ENCODE measurements at regions not wholly inside any gene's neighbourhood (a gene's known extent, or its start where the extent isn't known, plus 50 kb on each side); places are given as distances from the start of the nearest gene placed in this dataset.
"Not testable (repeated sequence)": the region's sequence is repeated elsewhere in the genome, so short reads cannot be mapped to it uniquely, and the experiment has no call there.

DNA sequence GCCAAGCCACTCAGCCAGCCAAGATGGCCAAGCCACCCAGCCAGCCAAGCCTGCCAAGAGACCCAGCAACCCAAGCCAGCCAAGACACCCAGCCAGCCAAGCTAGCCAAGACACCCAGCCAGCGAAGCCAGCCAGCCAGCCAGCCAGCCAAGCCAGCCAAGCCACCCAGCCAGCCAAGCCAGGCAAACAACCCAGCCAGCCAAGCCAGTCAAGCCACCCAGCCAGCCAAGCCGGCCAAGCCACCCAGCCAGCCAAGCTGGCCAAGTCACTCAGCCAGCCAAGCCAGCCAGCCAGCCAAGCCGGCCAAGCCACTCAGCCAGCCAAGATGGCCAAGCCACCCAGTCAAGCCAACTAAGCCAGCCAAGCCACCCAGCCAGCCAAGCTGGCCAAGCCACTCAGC is 337.5 kb upstream of the PLGLB2 start:
- not testable (repeated sequence) for DNase-seq (ENCODE audit: low spot score)

DNA sequence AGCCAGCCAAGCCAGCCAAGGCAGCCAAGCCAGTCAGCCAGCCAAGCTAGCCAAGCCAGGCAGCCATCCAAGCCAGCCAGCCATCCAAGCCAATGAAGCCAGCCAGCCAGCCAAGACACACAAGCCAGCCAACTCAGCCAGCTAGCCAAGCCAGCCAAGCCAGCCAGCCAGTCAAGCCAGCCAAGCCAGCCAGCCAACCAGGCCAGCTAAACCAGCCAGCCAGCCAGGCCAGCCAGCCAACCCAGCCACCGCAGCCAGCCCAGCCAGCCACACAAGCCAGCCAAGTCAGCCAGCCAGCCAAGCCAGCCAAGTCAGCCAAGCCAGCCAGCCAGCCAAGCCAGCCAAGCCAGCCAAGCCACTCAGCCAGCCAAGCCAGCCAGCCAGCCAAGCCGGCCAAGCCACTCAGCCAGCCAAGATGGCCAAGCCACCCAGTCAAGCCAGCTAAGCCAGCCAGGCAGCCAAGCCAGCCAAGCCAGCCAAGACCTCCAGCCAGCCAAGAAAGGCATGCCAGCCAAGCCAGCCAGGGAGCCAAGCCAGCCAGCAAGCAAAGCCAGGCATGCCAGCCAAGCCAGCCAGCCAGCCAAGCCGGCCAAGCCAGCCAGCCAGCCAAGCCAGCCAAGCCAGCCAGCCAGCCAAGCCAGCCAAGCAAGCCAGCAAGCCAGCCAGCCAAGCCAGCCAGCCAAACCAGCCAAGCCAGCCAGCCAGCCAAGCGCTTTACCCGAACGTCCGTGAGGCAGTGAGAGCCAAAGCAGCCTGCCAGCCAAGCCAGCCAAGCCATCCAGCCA is 335.7 kb upstream of the PLGLB2 start:
- DNase-seq (ENCODE audit: low spot score), result not testable (repeated sequence)

DNA sequence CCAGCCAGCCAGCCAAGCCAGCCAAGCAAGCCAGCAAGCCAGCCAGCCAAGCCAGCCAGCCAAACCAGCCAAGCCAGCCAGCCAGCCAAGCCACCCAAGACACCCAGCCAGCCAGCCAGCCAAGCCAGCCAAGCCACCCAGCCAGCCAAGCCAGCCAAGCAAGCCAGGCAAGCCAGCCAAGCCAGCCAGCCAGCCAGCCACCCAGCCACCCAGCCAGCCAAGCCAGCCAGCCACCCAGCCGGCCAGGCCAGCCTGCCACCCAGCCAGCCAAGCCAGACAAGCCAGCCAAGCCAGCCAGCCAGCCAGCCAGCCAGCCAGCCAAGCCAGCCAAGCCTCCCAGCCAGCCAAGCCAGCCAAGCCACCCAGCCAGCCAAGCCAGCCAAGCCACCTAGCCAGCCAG is 333.6 kb upstream of the PLGLB2 start:
- DNase-seq (ENCODE audit: low spot score), result not testable (repeated sequence)

DNA sequence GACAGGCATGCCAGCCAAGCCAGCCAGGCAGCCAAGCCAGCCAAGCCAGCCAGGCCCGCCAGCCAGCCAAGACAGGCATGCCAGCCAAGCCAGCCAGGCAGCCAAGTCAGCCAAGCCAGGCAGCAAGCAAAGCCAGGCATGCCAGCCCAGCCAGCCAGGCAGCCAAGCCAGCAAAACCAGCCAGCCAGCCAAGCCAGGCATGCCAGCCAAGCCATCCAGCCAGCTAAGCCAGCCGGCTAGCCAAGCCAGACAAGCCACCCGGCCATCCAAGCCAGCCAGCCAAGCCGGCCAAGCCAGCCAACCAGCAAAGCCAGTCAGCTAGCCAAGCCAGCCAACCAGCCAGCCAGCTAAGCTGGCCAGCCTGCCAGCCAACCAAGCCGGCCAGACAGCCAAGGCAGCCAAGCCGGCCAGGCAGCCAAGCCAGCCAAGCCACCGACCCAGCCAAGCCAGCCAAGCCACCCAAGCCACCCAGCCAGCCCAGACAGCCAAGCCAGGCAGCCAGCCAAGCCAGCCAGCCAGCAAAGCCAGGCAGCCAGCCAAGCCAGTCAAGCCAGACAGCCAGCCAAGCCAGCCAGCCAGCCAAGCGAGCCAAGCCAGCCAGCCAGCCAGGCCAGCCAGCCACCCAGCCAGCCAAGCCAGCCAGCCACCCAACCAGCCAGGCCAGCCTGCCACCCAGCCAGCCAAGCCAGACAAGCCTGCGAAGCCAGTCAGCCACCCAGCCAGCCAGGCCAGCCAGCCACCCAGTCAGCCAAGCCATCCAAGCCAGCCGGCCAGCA is 332.9 kb upstream of the PLGLB2 start:
- DNase-seq (ENCODE audit: low spot score), result not testable (repeated sequence)

DNA sequence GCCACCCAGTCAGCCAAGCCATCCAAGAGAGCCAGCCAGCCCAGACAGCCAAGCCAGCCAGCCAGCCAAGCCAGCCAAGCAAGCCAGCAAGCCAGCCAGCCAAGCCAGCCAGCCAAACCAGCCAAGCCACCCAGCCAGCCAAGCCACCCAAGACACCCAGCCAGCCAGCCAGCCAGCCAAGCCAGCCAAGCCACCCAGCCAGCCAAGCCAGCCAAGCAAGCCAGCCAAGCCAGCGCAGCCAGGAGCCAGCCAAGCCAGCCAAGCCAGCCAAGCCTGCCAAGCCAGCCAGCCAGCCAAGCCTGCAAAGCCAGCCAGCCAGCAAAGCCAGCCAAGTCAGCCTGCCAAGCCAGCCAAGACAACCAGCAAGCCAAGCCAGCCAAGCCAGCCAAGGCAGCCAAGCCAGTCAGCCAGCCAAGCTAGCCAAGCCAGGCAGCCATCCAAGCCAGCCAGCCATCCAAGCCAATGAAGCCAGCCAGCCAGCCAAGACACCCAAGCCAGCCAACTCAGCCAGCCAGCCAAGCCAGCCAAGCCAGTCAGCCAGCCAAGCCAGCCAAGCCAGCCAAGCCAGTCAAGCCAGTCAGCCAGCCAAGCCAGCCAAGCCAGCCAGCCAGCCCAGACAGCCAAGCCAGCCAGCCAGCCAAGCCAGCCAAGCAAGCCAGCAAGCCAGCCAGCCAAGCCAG is 332.2 kb upstream of the PLGLB2 start:
- DNase-seq (ENCODE audit: low spot score), result not testable (repeated sequence)

DNA sequence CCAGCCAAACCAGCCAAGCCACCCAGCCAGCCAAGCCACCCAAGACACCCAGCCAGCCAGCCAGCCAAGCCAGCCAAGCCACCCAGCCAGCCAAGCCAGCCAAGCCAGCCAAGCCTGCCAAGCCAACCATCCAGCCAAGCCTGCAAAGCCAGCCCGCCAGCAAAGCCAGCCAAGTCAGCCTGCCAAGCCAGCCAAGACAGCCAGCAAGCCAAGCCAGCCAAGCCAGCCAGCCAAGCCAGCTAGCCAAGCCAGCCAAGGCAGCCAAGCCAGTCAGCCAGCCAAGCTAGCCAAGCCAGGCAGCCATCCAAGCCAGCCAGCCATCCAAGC is 331.7 kb upstream of the PLGLB2 start:
- not testable (repeated sequence) for DNase-seq (ENCODE audit: low spot score)

DNA sequence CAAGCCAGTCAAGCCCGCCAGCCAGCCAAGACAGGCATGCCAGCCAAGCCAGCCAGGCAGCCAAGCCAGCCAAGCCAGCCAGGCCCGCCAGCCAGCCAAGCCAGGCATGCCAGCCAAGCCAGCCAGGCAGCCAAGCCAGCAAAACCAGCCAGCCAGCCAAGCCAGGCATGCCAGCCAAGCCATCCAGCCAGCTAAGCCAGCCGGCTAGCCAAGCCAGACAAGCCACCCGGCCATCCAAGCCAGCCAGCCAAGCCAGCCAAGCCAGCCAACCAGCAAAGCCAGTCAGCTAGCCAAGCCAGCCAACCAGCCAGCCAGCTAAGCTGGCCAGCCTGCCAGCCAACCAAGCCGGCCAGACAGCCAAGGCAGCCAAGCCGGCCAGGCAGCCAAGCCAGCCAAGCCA is 330.7 kb upstream of the PLGLB2 start:
- not testable (repeated sequence) for DNase-seq (ENCODE audit: low spot score)

DNA sequence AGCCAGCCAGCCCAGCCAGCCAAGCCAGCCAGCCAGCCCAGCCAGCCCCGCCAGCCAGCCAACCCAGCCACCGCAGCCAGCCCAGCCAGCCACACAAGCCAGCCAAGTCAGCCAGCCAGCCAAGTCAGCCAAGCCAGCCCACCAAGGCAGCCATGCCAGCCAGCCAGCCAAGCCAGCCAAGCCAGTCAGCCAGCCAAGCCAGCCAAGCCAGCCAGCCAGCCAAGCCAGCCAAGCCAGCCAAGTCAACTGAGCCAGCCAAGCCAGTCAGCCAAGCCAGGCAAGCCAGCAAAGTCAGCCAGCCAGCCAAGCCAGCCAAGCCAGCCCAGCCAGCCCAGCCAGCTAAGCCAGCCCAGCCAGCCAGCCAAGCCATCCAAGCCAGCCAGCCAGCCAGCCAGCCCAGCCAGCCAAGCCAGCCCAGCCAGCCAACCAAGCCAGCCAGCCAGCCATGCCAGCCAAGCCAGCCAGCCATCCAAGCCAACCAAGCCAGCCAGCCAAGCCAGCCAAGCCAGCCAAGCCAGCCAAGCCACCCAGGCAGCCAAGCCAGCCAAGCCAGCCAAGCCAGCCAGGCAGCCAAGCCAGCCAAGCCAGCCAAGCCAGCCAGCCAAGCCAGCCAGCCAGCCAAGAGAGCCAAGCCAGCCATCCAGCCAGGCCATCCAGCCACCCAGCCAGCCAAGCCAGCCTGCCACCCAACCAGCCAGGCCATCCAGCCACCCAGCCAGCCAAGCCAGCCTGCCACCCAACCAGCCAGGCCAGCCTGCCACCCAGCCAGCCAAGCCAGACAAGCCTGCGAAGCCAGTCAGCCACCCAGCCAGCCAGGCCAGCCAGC is 329.9 kb upstream of the PLGLB2 start:
- not testable (repeated sequence) for DNase-seq (ENCODE audit: low spot score)

DNA sequence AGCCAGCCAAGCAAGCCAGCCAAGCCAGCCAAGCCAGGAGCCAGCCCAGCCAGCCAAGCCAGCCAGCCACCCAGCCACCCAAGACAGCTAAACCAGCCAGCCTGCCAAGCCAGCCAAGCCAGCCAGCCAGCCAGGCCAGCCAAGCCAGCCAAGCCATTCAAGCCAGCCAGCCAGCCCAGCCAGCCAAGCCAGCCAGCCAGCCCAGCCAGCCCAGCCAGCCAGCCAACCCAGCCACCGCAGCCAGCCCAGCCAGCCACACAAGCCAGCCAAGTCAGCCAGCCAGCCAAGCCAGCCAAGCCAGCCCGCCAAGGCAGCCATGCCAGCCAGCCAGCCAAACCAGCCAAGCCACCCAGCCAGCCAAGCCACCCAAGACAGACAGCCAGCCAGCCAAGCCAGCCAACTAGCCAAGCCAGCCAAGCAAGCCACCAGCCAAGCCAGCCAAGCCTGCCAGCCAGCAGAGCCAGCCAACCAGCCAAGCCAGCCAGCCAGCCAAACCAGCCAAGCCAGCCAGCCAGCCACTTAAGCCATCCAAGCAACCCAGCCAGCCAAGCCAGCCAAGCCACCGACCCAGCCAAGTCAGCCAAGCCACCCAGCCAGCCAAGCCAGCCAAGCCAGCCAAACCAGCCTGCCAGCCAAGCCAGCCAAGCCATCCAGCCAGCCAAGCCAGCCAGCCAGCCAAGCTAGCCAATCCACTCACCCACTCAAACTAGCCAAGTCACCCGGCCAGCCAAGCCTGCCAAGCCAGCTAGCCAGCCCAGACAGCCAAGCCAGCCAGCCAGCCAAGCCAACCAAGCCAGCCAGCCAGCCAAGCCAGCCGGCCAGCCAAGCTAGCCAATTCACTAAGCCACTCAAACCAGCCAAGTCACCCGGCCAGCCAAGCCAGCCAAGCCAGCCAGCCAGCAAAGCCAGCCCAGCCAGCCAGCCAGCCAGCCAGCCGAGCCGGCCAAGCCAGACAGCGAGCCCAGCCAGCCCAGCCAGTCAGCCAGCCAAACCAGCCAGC is 328.8 kb upstream of the PLGLB2 start:
- DNase-seq (ENCODE audit: low spot score), result not testable (repeated sequence)

DNA sequence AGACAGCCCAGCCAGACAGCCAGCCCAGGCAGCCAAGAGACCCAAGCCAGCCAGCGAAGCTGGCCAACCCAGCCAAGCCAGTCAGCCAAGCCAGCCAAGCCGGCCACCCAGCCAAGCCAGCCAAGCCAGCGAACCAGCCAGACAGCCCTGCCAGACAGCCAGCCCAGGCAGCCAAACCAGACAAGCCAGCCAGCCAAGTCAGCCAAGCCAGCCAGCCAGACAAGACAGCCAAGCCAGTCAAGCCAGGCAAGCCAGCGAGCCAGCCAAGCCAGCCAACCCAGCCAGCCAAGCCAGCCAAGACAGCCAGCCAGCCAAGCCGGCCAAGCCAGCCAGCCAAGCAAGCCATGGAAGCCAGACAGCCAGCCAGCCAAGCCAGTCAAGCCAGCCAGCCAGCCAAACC is 327.9 kb upstream of the PLGLB2 start:
- DNase-seq (ENCODE audit: low spot score), result not testable (repeated sequence)

DNA sequence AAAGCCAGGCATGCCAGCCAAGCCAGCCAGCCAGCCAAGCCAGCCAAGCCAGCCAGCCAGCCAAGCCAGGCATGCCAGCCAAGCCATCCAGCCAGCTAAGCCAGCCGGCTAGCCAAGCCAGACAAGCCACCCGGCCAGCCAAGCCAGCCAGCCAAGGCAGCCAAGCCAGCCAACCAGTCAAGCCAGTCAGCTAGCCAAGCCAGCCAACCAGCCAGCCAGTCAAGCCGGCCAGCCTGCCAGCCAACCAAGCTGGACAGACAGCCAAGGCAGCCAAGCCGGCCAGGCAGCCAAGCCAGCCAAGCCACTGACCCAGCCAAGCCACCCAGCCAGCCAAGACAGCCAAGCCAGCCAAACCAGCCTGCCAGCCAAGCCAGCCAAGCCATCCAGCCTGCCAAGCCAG is 326.9 kb upstream of the PLGLB2 start:
- DNase-seq (ENCODE audit: low spot score), result not testable (repeated sequence)

DNA sequence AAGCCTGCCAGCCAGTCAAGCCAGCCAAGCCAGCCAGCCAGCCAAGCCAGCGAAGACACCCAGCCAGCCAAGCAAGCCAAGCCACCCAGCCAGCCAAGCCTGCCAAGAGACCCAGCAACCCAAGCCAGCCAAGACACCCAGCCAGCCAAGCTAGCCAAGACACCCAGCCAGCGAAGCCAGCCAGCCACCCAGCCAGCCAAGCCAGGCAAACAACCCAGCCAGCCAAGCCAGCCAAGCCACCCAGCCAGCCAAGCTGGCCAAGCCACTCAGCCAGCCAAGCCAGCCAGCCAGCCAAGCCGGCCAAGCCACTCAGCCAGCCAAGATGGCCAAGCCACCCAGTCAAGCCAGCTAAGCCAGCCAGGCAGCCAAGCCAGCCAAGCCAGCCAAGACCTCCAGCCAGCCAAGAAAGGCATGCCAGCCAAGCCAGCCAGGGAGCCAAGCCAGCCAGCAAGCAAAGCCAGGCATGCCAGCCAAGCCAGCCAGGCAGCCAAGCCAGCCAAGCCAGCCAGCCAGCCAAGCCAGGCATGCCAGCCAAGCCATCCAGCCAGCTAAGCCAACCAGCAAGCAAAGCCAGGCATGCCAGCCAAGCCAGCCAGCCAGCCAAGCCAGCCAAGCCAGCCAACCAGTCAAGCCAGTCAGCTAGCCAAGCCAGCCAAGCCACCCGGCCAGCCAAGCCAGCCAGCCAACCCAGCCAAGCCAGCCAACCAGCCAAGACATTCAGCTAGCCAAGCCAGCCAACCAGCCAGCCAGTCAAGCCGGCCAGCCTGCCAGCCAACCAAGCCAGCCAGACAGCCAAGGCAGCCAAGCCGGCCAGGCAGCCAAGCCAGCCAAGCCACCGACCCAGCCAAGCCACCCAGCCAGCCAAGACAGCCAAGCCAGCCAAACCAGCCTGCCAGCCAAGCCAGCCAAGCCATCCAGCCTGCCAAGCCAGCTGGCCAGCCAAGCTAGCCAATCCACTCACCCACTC is 323.8 kb upstream of the PLGLB2 start:
- not testable (repeated sequence) for DNase-seq (ENCODE audit: low spot score)

DNA sequence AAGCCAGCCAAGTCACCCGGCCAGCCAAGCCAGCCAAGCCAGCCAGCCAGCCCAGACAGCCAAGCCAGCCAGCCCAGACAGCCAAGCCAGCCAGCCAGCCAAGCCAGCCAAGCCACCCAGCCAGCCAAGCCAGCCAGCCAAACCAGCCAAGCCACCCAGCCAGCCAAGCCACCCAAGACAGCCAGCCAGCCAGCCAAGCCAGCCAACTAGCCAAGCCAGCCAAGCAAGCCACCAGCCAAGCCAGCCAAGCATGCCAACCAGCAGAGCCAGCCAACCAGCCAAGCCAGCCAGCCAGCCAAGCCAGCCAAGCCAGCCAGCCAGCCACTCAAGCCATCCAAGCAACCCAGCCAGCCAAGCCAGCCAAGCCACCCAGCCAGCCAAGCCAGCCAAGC is 323.1 kb upstream of the PLGLB2 start:
- not testable (repeated sequence) for DNase-seq (ENCODE audit: low spot score)

DNA sequence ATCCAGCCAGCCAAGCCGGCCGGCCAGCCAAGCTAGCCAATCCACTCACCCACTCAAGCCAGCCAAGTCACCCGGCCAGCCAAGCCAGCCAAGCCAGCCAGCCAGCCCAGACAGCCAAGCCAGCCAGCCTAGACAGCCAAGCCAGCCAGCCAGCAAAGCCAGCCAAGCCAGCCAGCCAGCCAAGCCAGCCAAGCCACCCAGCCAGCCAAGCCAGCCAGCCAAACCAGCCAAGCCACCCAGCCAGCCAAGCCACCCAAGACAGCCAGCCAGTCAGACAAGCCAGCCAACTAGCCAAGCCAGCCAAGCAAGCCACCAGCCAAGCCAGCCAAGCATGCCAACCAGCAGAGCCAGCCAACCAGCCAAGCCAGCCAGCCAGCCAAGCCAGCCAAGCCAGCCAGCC is 322.7 kb upstream of the PLGLB2 start:
- not testable (repeated sequence) for DNase-seq (ENCODE audit: low spot score)

DNA sequence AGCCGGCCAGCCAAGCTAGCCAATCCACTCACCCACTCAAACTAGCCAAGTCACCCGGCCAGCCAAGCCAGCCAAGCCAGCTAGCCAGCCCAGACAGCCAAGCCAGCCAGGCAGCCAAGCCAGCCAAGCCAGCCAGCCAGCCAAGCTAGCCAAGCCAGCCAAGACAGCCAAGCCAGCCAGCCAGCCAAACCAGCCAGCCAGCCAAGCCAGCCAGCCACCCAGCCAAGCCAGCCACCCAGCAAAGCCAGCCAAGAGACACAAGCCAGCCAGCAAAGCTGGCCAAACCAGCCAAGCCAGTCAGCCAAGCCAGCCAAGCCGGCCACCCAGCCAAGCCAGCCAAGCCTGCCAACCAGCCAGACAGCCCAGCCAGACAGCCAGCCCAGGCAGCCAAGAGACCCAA is 322.2 kb upstream of the PLGLB2 start:
- not testable (repeated sequence) for DNase-seq (ENCODE audit: low spot score)

DNA sequence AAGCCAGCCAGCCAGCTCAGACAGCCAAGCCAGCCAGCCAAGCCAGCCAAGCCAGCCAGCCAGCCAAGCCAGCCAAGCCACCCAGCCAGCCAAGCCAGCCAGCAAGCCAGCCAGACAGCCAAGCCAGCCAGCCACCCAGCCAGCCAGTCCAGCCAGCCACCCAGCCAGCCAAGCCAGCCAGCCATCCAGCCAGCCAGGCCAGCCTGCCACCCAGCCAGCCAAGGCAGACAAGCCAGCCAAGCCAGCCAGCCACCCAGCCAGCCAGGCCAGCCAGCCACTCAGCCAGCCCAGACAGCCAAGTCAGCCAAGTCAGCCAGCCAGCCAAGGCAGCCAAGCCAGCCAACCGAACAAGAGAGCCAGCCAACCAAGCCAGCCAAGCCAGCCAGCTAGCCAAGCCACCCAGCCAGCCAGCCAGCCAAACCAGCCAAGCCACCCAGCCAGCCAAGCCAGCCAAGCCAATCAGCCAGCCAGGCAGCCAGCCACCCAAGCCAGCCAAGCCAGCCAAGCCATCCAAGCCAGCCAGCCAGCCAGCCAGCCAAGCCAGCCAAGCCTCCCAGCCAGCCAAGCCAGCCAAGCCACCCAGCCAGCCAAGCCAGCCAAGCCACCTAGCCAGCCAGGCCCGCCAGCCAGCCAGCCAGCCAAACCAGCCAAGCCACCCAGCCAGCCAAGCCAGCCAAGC is 319.3 kb upstream of the PLGLB2 start:
- not testable (repeated sequence) for DNase-seq (ENCODE audit: low spot score)

DNA sequence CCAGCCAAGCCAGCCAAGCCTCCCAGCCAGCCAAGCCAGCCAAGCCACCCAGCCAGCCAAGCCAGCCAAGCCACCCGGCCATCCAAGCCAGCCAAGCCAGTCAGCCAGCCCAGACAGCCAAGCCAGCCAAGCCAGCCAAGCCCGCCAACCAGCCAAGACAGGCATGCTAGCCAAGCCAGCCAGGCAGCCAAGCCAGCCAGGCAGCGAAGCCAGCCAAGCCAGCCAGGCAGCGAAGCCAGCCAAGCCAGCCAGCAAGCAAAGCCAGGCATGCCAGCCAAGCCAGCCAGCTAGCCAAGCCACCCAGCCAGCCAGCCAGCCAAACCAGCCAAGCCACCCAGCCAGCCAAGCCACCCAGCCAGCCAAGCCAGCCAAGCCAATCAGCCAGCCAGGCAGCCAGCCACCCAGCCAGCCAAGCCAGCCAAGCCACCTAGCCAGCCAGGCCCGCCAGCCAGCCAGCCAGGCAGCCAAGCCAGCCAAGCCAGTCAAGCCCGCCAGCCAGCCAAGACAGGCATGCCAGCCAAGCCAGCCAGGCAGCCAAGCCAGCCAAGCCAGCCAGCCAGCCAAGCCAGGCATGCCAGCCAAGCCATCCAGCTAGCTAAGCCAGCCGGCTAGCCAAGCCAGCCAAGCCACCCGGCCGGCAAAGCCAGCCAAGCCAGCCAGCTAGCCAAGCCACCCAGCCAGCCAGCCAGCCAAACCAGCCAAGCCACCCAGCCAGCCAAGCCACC is 318.5 kb upstream of the PLGLB2 start:
- DNase-seq (ENCODE audit: low spot score), result not testable (repeated sequence)

DNA sequence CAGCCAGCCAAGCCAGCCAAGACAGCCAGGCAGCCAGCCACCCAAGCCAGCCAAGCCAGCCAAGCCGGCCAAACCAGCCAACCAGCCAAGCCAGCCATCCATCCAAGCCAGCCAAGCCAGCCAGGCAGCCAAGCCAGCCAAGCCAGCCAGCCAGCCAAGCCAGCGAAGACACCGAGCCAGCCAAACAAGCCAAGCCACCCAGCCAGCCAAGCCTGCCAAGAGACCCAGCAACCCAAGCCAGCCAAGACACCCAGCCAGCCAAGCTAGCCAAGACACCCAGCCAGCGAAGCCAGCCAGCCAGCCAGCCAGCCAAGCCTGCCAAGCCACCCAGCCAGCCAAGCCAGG is 318.0 kb upstream of the PLGLB2 start:
- DNase-seq (ENCODE audit: low spot score), result not testable (repeated sequence)

Measured in CD4-positive, alpha-beta T cell treated with Interleukin-15 for 4 hours (primary cell).